HepG2 (cell line): ENCODE measurements at regions not wholly inside any gene's neighbourhood (a gene's known extent, or its start where the extent isn't known, plus 50 kb on each side); places are given as distances from the start of the nearest gene placed in this dataset.

Experiments
- ATAC-seq: fragments of 200-7000 bp; cut with Tn5 transposase; 3 replicates; pipeline ENCODE4 v1.9.1; 2020; ENCODE audit warnings: mild to moderate bottlenecking, moderate library complexity
- BruUV-seq: library from RNA; stranded (reverse); fragments of 400-500 nt; replicated peaks from 2 replicates; lab custom pipeline; 2021; lab: Mats Ljungman, UMichigan
- CTCF ChIA-PET: fragments of 300-600 bp; formaldehyde crosslinking; extraction: SDS; loops from one replicate; lab custom pipeline; 2021; ENCODE audit warnings: low total read pairs, inconsistent platforms, low intra/inter-chr PET ratio; lab: Yijun Ruan, JAX
- POLR2A ChIA-PET: fragments of 350-600 bp; sonication (Branson Sonifier 250); formaldehyde crosslinking; loops from one replicate; lab custom pipeline; 2020; ENCODE audit warnings: antibody characterized with exemption, inconsistent platforms; lab: Yijun Ruan, JAX
- DNase-seq: peaks from one replicate; pipeline ENCODE4 v3.0.0-alpha.2; 2015; ENCODE audit warnings: low spot score
- FAIRE-seq: peaks from 3 replicates; lab custom pipeline; 2011; peaks lifted over from hg19 to GRCh38; lab: Jason Lieb, UNC
- H2AFZ ChIP-seq: one replicate; pipeline ENCODE4 v1.6.1; 2011; ENCODE audit warnings: low read length, inconsistent platforms
- H3K27ac ChIP-seq: fragments of 300-600 bp; 3 replicates; pipeline ENCODE4 v1.8.0; 2011; ENCODE audit warnings: mixed run types, mild to moderate bottlenecking, mixed read lengths, low read length, inconsistent platforms; ENCODE audit not compliant: insufficient read depth; ENCODE audit errors: extremely low read length
- H3K27me3 ChIP-seq, 2 experiments: fragments of 200-600 bp in 1 of 2; 2 replicates in 1 of 2; 3 replicates in 1 of 2; pipeline versions ENCODE4 v1.6.0 to v1.8.0; 2011; ENCODE audit warnings: low read length in 2 of 2, mild to moderate bottlenecking in 2 of 2, moderate library complexity in 2 of 2, inconsistent platforms in 1 of 2; ENCODE audit not compliant: insufficient read depth in 2 of 2, control insufficient read depth in 1 of 2
- H3K36me3 ChIP-seq, 2 experiments: fragments of 200-600 bp in 1 of 2; replicated peaks in 1 of 2; 2 replicates in 1 of 2; 3 replicates in 1 of 2; pipeline versions ENCODE4 v1.5.1 to v1.8.0; 2011; ENCODE audit warnings: low read length in 2 of 2, inconsistent platforms in 1 of 2; ENCODE audit not compliant: insufficient read depth in 2 of 2, control insufficient read depth in 1 of 2
- H3K4me1 ChIP-seq: 2 replicates; pipeline ENCODE4 v1.5.1; 2012; ENCODE audit warnings: low read length, inconsistent platforms; ENCODE audit not compliant: insufficient read depth
- H3K4me2 ChIP-seq: 2 replicates; pipeline ENCODE4 v1.6.0; 2011; ENCODE audit warnings: low read depth, low read length, inconsistent platforms
- H3K4me3 ChIP-seq, 3 experiments: fragments of 200-600 bp in 1 of 3; sonication (generic), shearing (Covaris generic) in 1 of 3; replicated peaks in 1 of 3; 2 replicates each; pipeline ENCODE4 v1.5.1; 2011 to 2016; ENCODE audit warnings: low read length in 3 of 3, inconsistent platforms in 2 of 3, low read depth in 2 of 3, mild to moderate bottlenecking in 2 of 3, control low read depth in 1 of 3, mixed read lengths in 1 of 3; ENCODE audit not compliant: insufficient read depth in 1 of 3
- H3K79me2 ChIP-seq: one replicate; pipeline ENCODE4 v1.6.1; 2011; ENCODE audit warnings: low read length, inconsistent platforms; ENCODE audit not compliant: insufficient read depth
- H3K9ac ChIP-seq: 2 replicates; pipeline ENCODE4 v1.6.0; 2011; ENCODE audit warnings: mild to moderate bottlenecking, low read depth, low read length, inconsistent platforms; ENCODE audit not compliant: insufficient read depth
- H3K9me3 ChIP-seq: 2 replicates; pipeline ENCODE4 v1.5.1; 2012; ENCODE audit warnings: mild to moderate bottlenecking, low read length
- H4K20me1 ChIP-seq: 2 replicates; pipeline ENCODE4 v1.6.0; 2011; ENCODE audit warnings: inconsistent platforms, mild to moderate bottlenecking, low read length, moderate library complexity; ENCODE audit not compliant: insufficient read depth
- ATF4 ChIP-seq, 2 experiments: fragments of 450-650 bp in 1 of 2; sonication (generic) in 1 of 2; formaldehyde crosslinking; IDR thresholded peaks; 2 replicates each; pipeline versions ENCODE4 v1.5.0 to v1.8.0; 2020 to 2022; ENCODE audit warnings: mild to moderate bottlenecking in 1 of 2, missing genetic modification reagents in 1 of 2
- CREM ChIP-seq, 2 experiments: sonication (generic) in 1 of 2; formaldehyde crosslinking in 1 of 2; IDR thresholded peaks; 2 replicates each; pipeline versions ENCODE4 v1.4.0 to v1.6.1; 2016 to 2020; ENCODE audit warnings: antibody characterized with exemption in 1 of 2, mild to moderate bottlenecking in 1 of 2, missing genetic modification reagents in 1 of 2
- HIVEP1 ChIP-seq: sonication (generic); formaldehyde crosslinking; IDR thresholded peaks from 2 replicates; pipeline ENCODE4 v1.4.0; 2020; ENCODE audit warnings: mild to moderate bottlenecking, missing genetic modification reagents
- HNF1B ChIP-seq: sonication (generic); formaldehyde crosslinking; IDR thresholded peaks from 2 replicates; pipeline ENCODE4 v1.5.1; 2020; ENCODE audit warnings: mild to moderate bottlenecking, moderate library complexity, missing genetic modification reagents
- ISL2 ChIP-seq: sonication (generic); formaldehyde crosslinking; IDR thresholded peaks from 2 replicates; pipeline ENCODE4 v1.5.0; 2020; ENCODE audit warnings: missing genetic modification reagents
- PBX3 ChIP-seq: sonication (generic); formaldehyde crosslinking; IDR thresholded peaks from 2 replicates; pipeline ENCODE4 v1.8.1; 2023; ENCODE audit warnings: missing genetic modification reagents, inconsistent platforms, borderline replicate concordance
- RBM39 ChIP-seq: fragments of 200-400 bp; formaldehyde crosslinking; IDR thresholded peaks from one replicate; pipeline ENCODE4 v1.6.1; 2018; ENCODE audit warnings: antibody characterized with exemption, mild to moderate bottlenecking, low read depth, low read length; ENCODE audit not compliant: poor library complexity, severe bottlenecking
- USF2 ChIP-seq, 2 experiments: sonication (generic) in 1 of 2; formaldehyde crosslinking in 1 of 2; IDR thresholded peaks; 2 replicates each; pipeline versions ENCODE4 v1.5.1 to v1.6.1; 2011 to 2020; ENCODE audit warnings: borderline replicate concordance in 1 of 2, low read depth in 1 of 2, low read length in 1 of 2, mild to moderate bottlenecking in 1 of 2, missing genetic modification reagents in 1 of 2, moderate library complexity in 1 of 2
- ZBTB25 ChIP-seq: IDR thresholded peaks from 2 replicates; pipeline ENCODE4 v1.6.1; 2018; ENCODE audit warnings: missing genetic modification reagents
- ZNF350 ChIP-seq: sonication (generic); formaldehyde crosslinking; IDR thresholded peaks from 2 replicates; pipeline ENCODE4 v1.4.0; 2020; ENCODE audit warnings: mild to moderate bottlenecking, low read depth, missing genetic modification reagents, borderline replicate concordance
- ZNF558 ChIP-seq: sonication (generic); formaldehyde crosslinking; IDR thresholded peaks from 2 replicates; pipeline ENCODE4 v1.9.0; 2022; ENCODE audit warnings: mild to moderate bottlenecking, missing genetic modification reagents, borderline replicate concordance
- ZNF614 ChIP-seq: IDR thresholded peaks from 2 replicates; pipeline ENCODE4 v1.6.1; 2018; ENCODE audit warnings: missing biosample characterization, missing genetic modification reagents, inconsistent platforms, borderline replicate concordance
- ZNF768 ChIP-seq: sonication (generic); formaldehyde crosslinking; IDR thresholded peaks from 2 replicates; pipeline ENCODE4 v1.4.0; 2020; ENCODE audit warnings: missing genetic modification reagents
- WGBS: methylation state at CpG from one replicate; pipeline ENCODE4 v1.1.6; 2017; ENCODE audit warnings: low lambda C conversion rate; 5-methylcytosine and 5-hydroxymethylcytosine counted together
- in situ Hi-C: cut with HindIII; loops from 2 replicates; pipeline ENCODE4 v1.10.0; 2017; ENCODE audit warnings: low pct_unique_long_range_greater_than_20kb; ENCODE audit not compliant: extremely low pct_ligation_motif_present
- intact Hi-C: fragments of 100-400 bp; cut with micrococcal nuclease; formaldehyde crosslinking; loops from one replicate; pipeline ENCODE4 v1.10.0; 2022; ENCODE audit not compliant: unreplicated experiment

- no peak for ATAC-seq
- Histone ChIP-seq H4K20me1 (no peaks in the 10 kb centered on the region), H3K36me3 (no peaks in the 10 kb centered on the region), H3K9me3 (no peaks in the 10 kb centered on the region), H3K9ac (no peak overlapping the region), H3K4me3 (no peak overlapping the region), H3K27ac (no peak overlapping the region)
- intact Hi-C loops (no loop called here), in situ Hi-C loops (loop anchor here (10.0 kb wide), 1 partner anchor 284 kb away; no protein-coding TSS in a partner anchor)
- TF ChIP-seq ZNF768 (CRISPR knock-in tag) (no peak), CREM (IDR thresholded peaks at IDR 0.05) (no peak), CREM (CRISPR knock-in tag; IDR thresholded peaks at IDR 0.05) (no peak), HNF1B (no peak), ZNF558 (no peak), ZBTB25 (CRISPR knock-in tag) (no peak), ATF4 (CRISPR knock-in tag; IDR thresholded peaks at IDR 0.05) (no peak), RBM39 (no peak), ZNF614 (CRISPR knock-in tag) (no peak), USF2 (IDR thresholded peaks at IDR 0.05; ENCODE audit: low read depth, low read length) (no peak), USF2 (CRISPR knock-in tag; IDR thresholded peaks at IDR 0.05; ENCODE audit: borderline replicate concordance) (no peak), ZNF350 (no peak), ISL2 (CRISPR knock-in tag) (no peak), PBX3 (CRISPR knock-in tag) (no peak), HIVEP1 (CRISPR knock-in tag) (no peak)
- TF ChIP-seq, all 625 proteins: peak for 0
- ChIA-PET CTCF (no interaction called here), POLR2A (no interaction called here)
- no peaks in the 10 kb centered on the region for H3K79me2 ChIP-seq
- no TSS peak for BruUV-seq
- WGBS, result 50% methylated on average over 1 of the region's 1 CpG
- FAIRE-seq, result no peak
- DNase-seq, result no peak
- no peaks in the 10 kb centered on the region for H3K27me3 ChIP-seq
- H3K4me2 ChIP-seq, result no peak overlapping the region
- no peaks in the 10 kb centered on the region for H3K4me1 ChIP-seq
- no peak overlapping the region for H2AFZ ChIP-seq
Measured at GRCh38 chr4:81359207-81359606, 112.5 kb downstream of the RASGEF1B start.
